ENCODE measurements at regions not wholly inside any gene's neighbourhood (a gene's known extent, or its start where the extent isn't known, plus 50 kb on each side); places are given as distances from the start of the nearest gene placed in this dataset.

DNA sequence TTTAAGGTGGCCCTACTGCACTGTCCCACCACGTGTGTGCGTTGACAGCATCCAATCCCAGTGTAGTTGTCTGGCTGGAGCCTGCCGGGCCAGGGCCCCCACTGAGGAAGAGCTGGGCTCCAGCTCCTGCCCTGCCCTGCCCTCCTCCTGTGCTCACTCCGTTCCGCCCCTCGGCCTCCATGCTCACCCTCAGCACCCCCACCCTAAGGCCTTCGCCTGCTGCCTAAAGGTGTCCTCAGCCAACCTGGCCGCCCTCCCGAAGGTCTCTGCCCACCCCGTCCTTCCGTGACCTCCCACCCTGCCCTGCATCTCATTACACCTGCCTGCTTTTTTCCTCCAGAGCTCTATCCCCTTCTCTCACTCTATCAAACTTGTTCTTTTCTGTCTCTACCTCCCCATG lies 118.0 kb downstream of the TPRA1 start:
- TF ChIP-seq, protein P1, sequence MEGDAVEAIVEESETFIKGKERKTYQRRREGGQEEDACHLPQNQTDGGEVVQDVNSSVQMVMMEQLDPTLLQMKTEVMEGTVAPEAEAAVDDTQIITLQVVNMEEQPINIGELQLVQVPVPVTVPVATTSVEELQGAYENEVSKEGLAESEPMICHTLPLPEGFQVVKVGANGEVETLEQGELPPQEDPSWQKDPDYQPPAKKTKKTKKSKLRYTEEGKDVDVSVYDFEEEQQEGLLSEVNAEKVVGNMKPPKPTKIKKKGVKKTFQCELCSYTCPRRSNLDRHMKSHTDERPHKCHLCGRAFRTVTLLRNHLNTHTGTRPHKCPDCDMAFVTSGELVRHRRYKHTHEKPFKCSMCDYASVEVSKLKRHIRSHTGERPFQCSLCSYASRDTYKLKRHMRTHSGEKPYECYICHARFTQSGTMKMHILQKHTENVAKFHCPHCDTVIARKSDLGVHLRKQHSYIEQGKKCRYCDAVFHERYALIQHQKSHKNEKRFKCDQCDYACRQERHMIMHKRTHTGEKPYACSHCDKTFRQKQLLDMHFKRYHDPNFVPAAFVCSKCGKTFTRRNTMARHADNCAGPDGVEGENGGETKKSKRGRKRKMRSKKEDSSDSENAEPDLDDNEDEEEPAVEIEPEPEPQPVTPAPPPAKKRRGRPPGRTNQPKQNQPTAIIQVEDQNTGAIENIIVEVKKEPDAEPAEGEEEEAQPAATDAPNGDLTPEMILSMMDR (IDR thresholded peaks at IDR 0.05; ENCODE audit: poor library complexity, severe bottlenecking), result no peak
- no peak for TF ChIP-seq EP300 (conservative IDR thresholded peaks at IDR 0.05; ENCODE audit: poor library complexity, severe bottlenecking)
- TF ChIP-seq, protein P2, sequence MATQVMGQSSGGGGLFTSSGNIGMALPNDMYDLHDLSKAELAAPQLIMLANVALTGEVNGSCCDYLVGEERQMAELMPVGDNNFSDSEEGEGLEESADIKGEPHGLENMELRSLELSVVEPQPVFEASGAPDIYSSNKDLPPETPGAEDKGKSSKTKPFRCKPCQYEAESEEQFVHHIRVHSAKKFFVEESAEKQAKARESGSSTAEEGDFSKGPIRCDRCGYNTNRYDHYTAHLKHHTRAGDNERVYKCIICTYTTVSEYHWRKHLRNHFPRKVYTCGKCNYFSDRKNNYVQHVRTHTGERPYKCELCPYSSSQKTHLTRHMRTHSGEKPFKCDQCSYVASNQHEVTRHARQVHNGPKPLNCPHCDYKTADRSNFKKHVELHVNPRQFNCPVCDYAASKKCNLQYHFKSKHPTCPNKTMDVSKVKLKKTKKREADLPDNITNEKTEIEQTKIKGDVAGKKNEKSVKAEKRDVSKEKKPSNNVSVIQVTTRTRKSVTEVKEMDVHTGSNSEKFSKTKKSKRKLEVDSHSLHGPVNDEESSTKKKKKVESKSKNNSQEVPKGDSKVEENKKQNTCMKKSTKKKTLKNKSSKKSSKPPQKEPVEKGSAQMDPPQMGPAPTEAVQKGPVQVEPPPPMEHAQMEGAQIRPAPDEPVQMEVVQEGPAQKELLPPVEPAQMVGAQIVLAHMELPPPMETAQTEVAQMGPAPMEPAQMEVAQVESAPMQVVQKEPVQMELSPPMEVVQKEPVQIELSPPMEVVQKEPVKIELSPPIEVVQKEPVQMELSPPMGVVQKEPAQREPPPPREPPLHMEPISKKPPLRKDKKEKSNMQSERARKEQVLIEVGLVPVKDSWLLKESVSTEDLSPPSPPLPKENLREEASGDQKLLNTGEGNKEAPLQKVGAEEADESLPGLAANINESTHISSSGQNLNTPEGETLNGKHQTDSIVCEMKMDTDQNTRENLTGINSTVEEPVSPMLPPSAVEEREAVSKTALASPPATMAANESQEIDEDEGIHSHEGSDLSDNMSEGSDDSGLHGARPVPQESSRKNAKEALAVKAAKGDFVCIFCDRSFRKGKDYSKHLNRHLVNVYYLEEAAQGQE (IDR thresholded peaks at IDR 0.05; ENCODE audit: borderline replicate concordance), result no peak
- no peak for TF ChIP-seq TAF1 (IDR thresholded peaks at IDR 0.05; ENCODE audit: low read depth)
- no peak for TF ChIP-seq POLR2AphosphoS5 (IDR thresholded peaks at IDR 0.05)
- no peak for TF ChIP-seq RAD21 (conservative IDR thresholded peaks at IDR 0.05)
- TF ChIP-seq SMC3 (conservative IDR thresholded peaks at IDR 0.05; ENCODE audit: poor library complexity), result no peak
- no peak for TF ChIP-seq MXI1 (conservative IDR thresholded peaks at IDR 0.05; ENCODE audit: poor library complexity, severe bottlenecking)
- no peak for TF ChIP-seq EZH2 (IDR thresholded peaks at IDR 0.05; ENCODE audit: borderline replicate concordance, insufficient read depth, low read length, poor library complexity, severe bottlenecking)
- Histone ChIP-seq H3K4me2 (ENCODE audit: low read length) (no peak overlapping the region), H3K9ac (ENCODE audit: low read length) (no peak overlapping the region), H3K36me3 (ENCODE audit: insufficient read depth, low read length) (no peaks in the 10 kb centered on the region), H2AFZ (ENCODE audit: low read depth, low read length) (no peak overlapping the region), H3K27me3 (ENCODE audit: insufficient read depth, low read depth, low read length) (no peaks in the 10 kb centered on the region), H3K79me2 (replicated peaks; ENCODE audit: insufficient read depth, low read length) (no peaks in the 10 kb centered on the region), H3F3A (ENCODE audit: insufficient read depth, low read length, poor library complexity, severe bottlenecking) (no peaks in the 10 kb centered on the region), H3K9me3 (ENCODE audit: low read length) (no peaks in the 10 kb centered on the region), H4K20me1 (ENCODE audit: insufficient read depth) (no peaks in the 10 kb centered on the region), H3K27ac (ENCODE audit: low read length) (no peak overlapping the region), H3K4me3 (ENCODE audit: low read length) (no peak overlapping the region), H3K9me2 (ENCODE audit: insufficient read depth, low read length) (no peaks in the 10 kb centered on the region)

DNA sequence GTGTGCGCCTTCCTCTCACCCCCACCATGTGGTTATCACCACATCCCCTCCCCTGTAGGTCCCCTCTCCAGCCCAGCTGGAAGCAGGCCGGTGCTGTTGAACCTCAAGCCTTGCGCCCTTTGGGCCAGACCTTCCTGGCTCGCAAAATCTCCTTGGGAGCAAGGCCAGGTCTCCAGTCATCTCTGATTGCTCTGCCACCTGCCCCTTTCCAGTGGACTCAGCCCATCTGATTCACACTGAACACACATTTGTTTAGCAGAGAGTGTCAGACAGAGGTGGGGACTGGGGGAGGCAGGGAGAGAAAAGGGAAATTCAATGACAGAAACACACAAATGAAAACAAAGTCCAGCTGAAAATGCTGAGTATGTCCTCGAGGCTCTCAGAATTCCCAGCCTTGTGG lies 119.4 kb downstream of the TPRA1 start:
- H3K27ac ChIP-seq (ENCODE audit: low read length), result no peak overlapping the region
- no peaks in the 10 kb centered on the region for H3K27me3 ChIP-seq (ENCODE audit: insufficient read depth, low read depth, low read length)
- H3F3A ChIP-seq (ENCODE audit: insufficient read depth, low read length, poor library complexity, severe bottlenecking), result no peaks in the 10 kb centered on the region
- no peak overlapping the region for H3K4me3 ChIP-seq (ENCODE audit: low read length)
- H3K9me2 ChIP-seq (ENCODE audit: insufficient read depth, low read length), result no peaks in the 10 kb centered on the region
- TF ChIP-seq EP300 (conservative IDR thresholded peaks at IDR 0.05; ENCODE audit: poor library complexity, severe bottlenecking) (no peak), SMC3 (conservative IDR thresholded peaks at IDR 0.05; ENCODE audit: poor library complexity) (no peak), EZH2 (IDR thresholded peaks at IDR 0.05; ENCODE audit: borderline replicate concordance, insufficient read depth, low read length, poor library complexity, severe bottlenecking) (no peak), POLR2AphosphoS5 (IDR thresholded peaks at IDR 0.05) (no peak), TAF1 (IDR thresholded peaks at IDR 0.05; ENCODE audit: low read depth) (no peak), RAD21 (conservative IDR thresholded peaks at IDR 0.05) (no peak)
- TF ChIP-seq, protein P2 (IDR thresholded peaks at IDR 0.05; ENCODE audit: borderline replicate concordance), result no peak
- TF ChIP-seq, protein P1 (IDR thresholded peaks at IDR 0.05; ENCODE audit: poor library complexity, severe bottlenecking), result no peak
- H3K36me3 ChIP-seq (ENCODE audit: insufficient read depth, low read length), result no peaks in the 10 kb centered on the region
- H2AFZ ChIP-seq (ENCODE audit: low read depth, low read length), result no peak overlapping the region
- no peaks in the 10 kb centered on the region for H4K20me1 ChIP-seq (ENCODE audit: insufficient read depth)
- no peaks in the 10 kb centered on the region for H3K79me2 ChIP-seq (replicated peaks; ENCODE audit: insufficient read depth, low read length)
- H3K9ac ChIP-seq (ENCODE audit: low read length), result no peak overlapping the region
- no peak overlapping the region for H3K4me2 ChIP-seq (ENCODE audit: low read length)
- no peaks in the 10 kb centered on the region for H3K9me3 ChIP-seq (ENCODE audit: low read length)

Data from neural cell (in vitro differentiated cells).